Transverse colon (tissue), 4 donors: ENCODE measurements at regions not wholly inside any gene's neighbourhood (a gene's known extent, or its start where the extent isn't known, plus 50 kb on each side); places are given as distances from the start of the nearest gene placed in this dataset.

Experiments used
- POLR2A ChIP-seq: fragments of 450-650 bp; IDR thresholded peaks from one replicate; pipeline ENCODE4 v1.6.1; 2016; ENCODE audit warnings: antibody characterized with exemption, mild to moderate bottlenecking, moderate library complexity
- POLR2AphosphoS5 ChIP-seq, 3 donors: sonication (generic); formaldehyde crosslinking; IDR thresholded peaks; one replicate each; pipeline ENCODE4 v1.6.1; 2016; ENCODE audit warnings: antibody characterized with exemption in 3 of 3
- TF ChIP-seq, protein P1 (sequence below), 5 experiments: fragments of 200-600 bp in 3 of 5; fragments of 450-650 bp in 2 of 5; sonication (generic) in 3 of 5; IDR thresholded peaks; 1 replicate in 2 of 5; 2 replicates in 3 of 5; pipeline ENCODE4 v1.5.1; 2016 to 2017; ENCODE audit warnings: antibody characterized with exemption in 5 of 5, inconsistent platforms in 3 of 5, mild to moderate bottlenecking in 2 of 5, moderate library complexity in 1 of 5

- TF ChIP-seq POLR2AphosphoS5 (IDR thresholded peaks at IDR 0.05) (no peak), POLR2A (no peak)
- TF ChIP-seq, protein P1, sequence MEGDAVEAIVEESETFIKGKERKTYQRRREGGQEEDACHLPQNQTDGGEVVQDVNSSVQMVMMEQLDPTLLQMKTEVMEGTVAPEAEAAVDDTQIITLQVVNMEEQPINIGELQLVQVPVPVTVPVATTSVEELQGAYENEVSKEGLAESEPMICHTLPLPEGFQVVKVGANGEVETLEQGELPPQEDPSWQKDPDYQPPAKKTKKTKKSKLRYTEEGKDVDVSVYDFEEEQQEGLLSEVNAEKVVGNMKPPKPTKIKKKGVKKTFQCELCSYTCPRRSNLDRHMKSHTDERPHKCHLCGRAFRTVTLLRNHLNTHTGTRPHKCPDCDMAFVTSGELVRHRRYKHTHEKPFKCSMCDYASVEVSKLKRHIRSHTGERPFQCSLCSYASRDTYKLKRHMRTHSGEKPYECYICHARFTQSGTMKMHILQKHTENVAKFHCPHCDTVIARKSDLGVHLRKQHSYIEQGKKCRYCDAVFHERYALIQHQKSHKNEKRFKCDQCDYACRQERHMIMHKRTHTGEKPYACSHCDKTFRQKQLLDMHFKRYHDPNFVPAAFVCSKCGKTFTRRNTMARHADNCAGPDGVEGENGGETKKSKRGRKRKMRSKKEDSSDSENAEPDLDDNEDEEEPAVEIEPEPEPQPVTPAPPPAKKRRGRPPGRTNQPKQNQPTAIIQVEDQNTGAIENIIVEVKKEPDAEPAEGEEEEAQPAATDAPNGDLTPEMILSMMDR (IDR thresholded peaks at IDR 0.05), result no peak
Observed at GRCh38 chr14:53247596-53248370, 94.7 kb upstream of the DDHD1 start.
